ENCODE measurements at regions not wholly inside any gene's neighbourhood (a gene's known extent, or its start where the extent isn't known, plus 50 kb on each side); places are given as distances from the start of the nearest gene placed in this dataset.

DNA sequence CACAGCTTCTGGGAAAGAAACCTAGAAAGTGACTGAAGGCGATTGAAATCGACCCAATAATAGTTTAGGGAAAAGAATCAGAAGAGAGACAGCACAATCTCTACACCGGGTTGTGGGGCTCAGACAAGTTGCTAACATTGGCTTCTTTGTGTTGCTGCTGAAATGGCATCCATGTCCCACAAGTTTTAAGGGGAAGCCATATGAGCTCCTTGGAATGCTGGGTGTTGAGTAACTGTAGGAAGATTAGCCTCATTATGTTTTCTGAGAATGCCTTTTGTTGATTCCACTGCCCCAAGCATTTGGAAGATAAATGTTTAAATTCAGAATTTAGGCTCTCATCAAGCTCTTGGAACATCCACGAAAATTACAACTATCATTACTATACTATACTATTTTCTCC lies 73.4 kb upstream of the NEUROD1 start:
- Histone ChIP-seq H2AFZ (ENCODE audit: low read depth, low read length) (no peak overlapping the region), H3K36me3 (ENCODE audit: insufficient read depth, low read length) (no peaks in the 10 kb centered on the region), H3K4me2 (ENCODE audit: low read length) (no peak overlapping the region), H3K27ac (ENCODE audit: low read depth, low read length) (no peak overlapping the region), H3K9ac (ENCODE audit: low read length) (no peak overlapping the region), H3K27me3 (ENCODE audit: insufficient read depth, low read length) (no peaks in the 10 kb centered on the region), H3K4me1 (ENCODE audit: insufficient read depth, low read length) (no peaks in the 10 kb centered on the region), H3K79me2 (ENCODE audit: insufficient read depth, low read length) (no peaks in the 10 kb centered on the region), H4K20me1 (ENCODE audit: insufficient read depth, low read length) (no peaks in the 10 kb centered on the region), H3K9me3 (ENCODE audit: insufficient read depth, low read depth, low read length) (no peaks in the 10 kb centered on the region), H3K4me3 (ENCODE audit: insufficient read depth, low read depth, low read length) (no peak overlapping the region)
- TF ChIP-seq EZH2 (IDR thresholded peaks at IDR 0.05; ENCODE audit: insufficient read depth, low read length) = no peak
- TF ChIP-seq CTCF (IDR thresholded peaks at IDR 0.05; ENCODE audit: insufficient read depth, low read depth, low read length) = no peak
- H3K27ac Mint-ChIP-seq (ENCODE audit: unreplicated experiment) = no peak overlapping the region
- H3K36me3 Mint-ChIP-seq (ENCODE audit: low read depth, unreplicated experiment) = no peaks in the 10 kb centered on the region
- FAIRE-seq = no peak
- no peaks in the 10 kb centered on the region for H3K27me3 Mint-ChIP-seq (ENCODE audit: low read depth, unreplicated experiment)
- no peak for DNase-seq (ENCODE audit: low read depth)
- H3K9me3 Mint-ChIP-seq (ENCODE audit: unreplicated experiment) = peaks cover 2% of the 10 kb centered on the region
- peaks cover 4% of the 10 kb centered on the region for H3K4me1 Mint-ChIP-seq (ENCODE audit: low read depth, unreplicated experiment)
- no peak overlapping the region for H3K4me3 Mint-ChIP-seq (ENCODE audit: unreplicated experiment)

GRCh38 chr2:181754105-181754504 lies 73.8 kb upstream of the NEUROD1 start:
- Histone ChIP-seq H2AFZ (ENCODE audit: low read depth, low read length) (no peak overlapping the region), H4K20me1 (ENCODE audit: insufficient read depth, low read length) (no peaks in the 10 kb centered on the region), H3K36me3 (ENCODE audit: insufficient read depth, low read length) (no peaks in the 10 kb centered on the region), H3K4me3 (ENCODE audit: insufficient read depth, low read depth, low read length) (no peak overlapping the region), H3K27me3 (ENCODE audit: insufficient read depth, low read length) (no peaks in the 10 kb centered on the region), H3K9me3 (ENCODE audit: insufficient read depth, low read depth, low read length) (no peaks in the 10 kb centered on the region), H3K4me2 (ENCODE audit: low read length) (no peak overlapping the region), H3K4me1 (ENCODE audit: insufficient read depth, low read length) (no peaks in the 10 kb centered on the region), H3K27ac (ENCODE audit: low read depth, low read length) (no peak overlapping the region), H3K79me2 (ENCODE audit: insufficient read depth, low read length) (no peaks in the 10 kb centered on the region), H3K9ac (ENCODE audit: low read length) (no peak overlapping the region)
- TF ChIP-seq CTCF (IDR thresholded peaks at IDR 0.05; ENCODE audit: insufficient read depth, low read depth, low read length) = no peak
- no peak for TF ChIP-seq EZH2 (IDR thresholded peaks at IDR 0.05; ENCODE audit: insufficient read depth, low read length)
- Mint-ChIP-seq H3K27ac (ENCODE audit: unreplicated experiment) (no peak overlapping the region), H3K4me3 (ENCODE audit: unreplicated experiment) (no peak overlapping the region), H3K27me3 (ENCODE audit: low read depth, unreplicated experiment) (no peaks in the 10 kb centered on the region), H3K4me1 (ENCODE audit: low read depth, unreplicated experiment) (peaks cover 4% of the 10 kb centered on the region), H3K9me3 (ENCODE audit: unreplicated experiment) (peaks cover 2% of the 10 kb centered on the region), H3K36me3 (ENCODE audit: low read depth, unreplicated experiment) (no peaks in the 10 kb centered on the region)
- FAIRE-seq (no peak), DNase-seq (ENCODE audit: low read depth) (no peak)

DNA sequence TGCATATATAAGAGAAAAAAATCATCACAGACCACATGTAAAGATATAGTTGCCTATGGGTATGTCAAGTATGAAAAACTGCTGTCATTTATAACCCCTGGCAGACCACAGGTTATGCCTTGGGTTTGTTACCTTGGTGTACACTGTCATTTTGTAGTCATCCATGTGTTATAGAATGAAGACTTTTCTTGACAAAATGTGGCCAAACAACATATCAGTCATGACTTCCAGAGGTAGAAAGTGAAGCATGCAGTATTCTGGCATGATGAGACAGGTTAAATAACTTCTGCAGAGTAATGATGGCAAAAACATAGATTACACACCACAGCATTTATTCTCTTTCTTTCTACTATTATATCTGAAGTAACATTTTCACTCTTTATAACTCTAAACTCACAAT lies 74.9 kb upstream of the NEUROD1 start:
- H3K4me2 ChIP-seq (ENCODE audit: low read length) = no peak overlapping the region
- no peaks in the 10 kb centered on the region for H3K36me3 ChIP-seq (ENCODE audit: insufficient read depth, low read length)
- no peaks in the 10 kb centered on the region for H3K4me1 ChIP-seq (ENCODE audit: insufficient read depth, low read length)
- TF ChIP-seq EZH2 (IDR thresholded peaks at IDR 0.05; ENCODE audit: insufficient read depth, low read length) (no peak), CTCF (IDR thresholded peaks at IDR 0.05; ENCODE audit: insufficient read depth, low read depth, low read length) (no peak)
- H3K36me3 Mint-ChIP-seq (ENCODE audit: low read depth, unreplicated experiment) = no peaks in the 10 kb centered on the region
- no peak overlapping the region for H3K4me3 ChIP-seq (ENCODE audit: insufficient read depth, low read depth, low read length)
- H2AFZ ChIP-seq (ENCODE audit: low read depth, low read length) = no peak overlapping the region
- H3K27me3 ChIP-seq (ENCODE audit: insufficient read depth, low read length) = no peaks in the 10 kb centered on the region
- no peak overlapping the region for H3K4me3 Mint-ChIP-seq (ENCODE audit: unreplicated experiment)
- no peaks in the 10 kb centered on the region for H3K79me2 ChIP-seq (ENCODE audit: insufficient read depth, low read length)
- no peak overlapping the region for H3K27ac Mint-ChIP-seq (ENCODE audit: unreplicated experiment)
- H4K20me1 ChIP-seq (ENCODE audit: insufficient read depth, low read length) = no peaks in the 10 kb centered on the region
- peaks cover 2% of the 10 kb centered on the region for H3K9me3 Mint-ChIP-seq (ENCODE audit: unreplicated experiment)
- no peak overlapping the region for H3K27ac ChIP-seq (ENCODE audit: low read depth, low read length)
- H3K9me3 ChIP-seq (ENCODE audit: insufficient read depth, low read depth, low read length) = no peaks in the 10 kb centered on the region
- DNase-seq (ENCODE audit: low read depth) = no peak
- no peaks in the 10 kb centered on the region for H3K27me3 Mint-ChIP-seq (ENCODE audit: low read depth, unreplicated experiment)
- no peak for FAIRE-seq
- H3K9ac ChIP-seq (ENCODE audit: low read length) = no peak overlapping the region
- H3K4me1 Mint-ChIP-seq (ENCODE audit: low read depth, unreplicated experiment) = peaks cover 4% of the 10 kb centered on the region

Data from astrocyte (in vitro differentiated cells and primary cell).